ENCODE measurements at regions not wholly inside any gene's neighbourhood (a gene's known extent, or its start where the extent isn't known, plus 50 kb on each side); places are given as distances from the start of the nearest gene placed in this dataset.

- Histone ChIP-seq H2BK12ac (ENCODE audit: low read length in 2 of 2) (no peak overlapping the region), H3K36me3 (ENCODE audit: control insufficient read depth in 1 of 2, insufficient read depth in 2 of 2, low read depth in 1 of 2, low read length in 2 of 2) (no peaks in the 10 kb centered on the region)
- WGBS: 30% methylated on average over 3 of the region's 4 CpGs
These were observed 105.3 kb downstream of the NPTX2 start for GRCh38 chr7:98722402-98722801.

GRCh38 chr7:98724591-98724990, 107.5 kb downstream of the NPTX2 start:
- no peak for DNase-seq

More at GRCh38 chr7:98722402-98722801, 105.3 kb downstream of the NPTX2 start:
- Histone ChIP-seq H2BK5ac (ENCODE audit: low read depth, low read length, poor library complexity, severe bottlenecking) (no peak overlapping the region), H3K79me1 (replicated peaks; ENCODE audit: low read length, poor library complexity, severe bottlenecking) (no peaks in the 10 kb centered on the region), H3K27ac (ENCODE audit: low read length, poor library complexity, severe bottlenecking) (no peak overlapping the region), H2AFZ (ENCODE audit: low read depth, low read length) (no peak overlapping the region), H3K9me3 (ENCODE audit: control insufficient read depth, low read length) (no peaks in the 10 kb centered on the region), H3K14ac (ENCODE audit: low read length in 2 of 2) (no peak overlapping the region), H3K18ac (ENCODE audit: low read depth in 1 of 2, low read length in 2 of 2) (no peak overlapping the region), H3K27me3 (ENCODE audit: control insufficient read depth in 1 of 2, insufficient read depth in 1 of 2, low read length in 2 of 2) (peaks cover 0 to 10% of the 10 kb centered on the region in 2 experiments), H4K91ac (ENCODE audit: low read length) (no peak overlapping the region), H3K4ac (ENCODE audit: low read depth in 1 of 2, low read length in 2 of 2) (no peak overlapping the region), H3K4me3 (ENCODE audit: insufficient read depth in 1 of 2, low read depth in 1 of 2, low read length in 2 of 2) (no peak overlapping the region), H3K23ac (ENCODE audit: low read length in 2 of 2) (no peak overlapping the region), H3K4me1 (ENCODE audit: control insufficient read depth, insufficient read depth, low read depth, low read length) (no peaks in the 10 kb centered on the region), H3K9ac (ENCODE audit: low read length) (no peak overlapping the region), H2AK5ac (ENCODE audit: low read length, severe bottlenecking) (no peak overlapping the region), H4K8ac (ENCODE audit: low read length) (no peak overlapping the region), H2BK120ac (ENCODE audit: low read depth, low read length) (no peak overlapping the region), H3K4me2 (ENCODE audit: low read length, poor library complexity, severe bottlenecking) (no peak overlapping the region), H2BK15ac (ENCODE audit: low read depth, poor library complexity, severe bottlenecking) (no peak overlapping the region)
- no peak for DNase-seq

GRCh38 chr7:98727146-98727709, 110.1 kb downstream of the NPTX2 start:
- no peaks in the 10 kb centered on the region for H3K4me1 ChIP-seq (ENCODE audit: control insufficient read depth, insufficient read depth, low read depth, low read length)
- no peak for DNase-seq

More at GRCh38 chr7:98724591-98724990, 107.5 kb downstream of the NPTX2 start:
- H3K4ac ChIP-seq (ENCODE audit: low read depth in 1 of 2, low read length in 2 of 2): no peak overlapping the region
- no peaks in the 10 kb centered on the region for H3K4me1 ChIP-seq (ENCODE audit: control insufficient read depth, insufficient read depth, low read depth, low read length)
- H3K23ac ChIP-seq (ENCODE audit: low read length in 2 of 2): no peak overlapping the region
- peaks cover 0 to 20% of the 10 kb centered on the region in 2 experiments for H3K27me3 ChIP-seq (ENCODE audit: control insufficient read depth in 1 of 2, insufficient read depth in 1 of 2, low read length in 2 of 2)
- no peak overlapping the region for H3K4me3 ChIP-seq (ENCODE audit: insufficient read depth in 1 of 2, low read depth in 1 of 2, low read length in 2 of 2)
- H2BK120ac ChIP-seq (ENCODE audit: low read depth, low read length): no peak overlapping the region
- H2AFZ ChIP-seq (ENCODE audit: low read depth, low read length): no peak overlapping the region
- H4K91ac ChIP-seq (ENCODE audit: low read length): no peak overlapping the region
- no peak overlapping the region for H2BK5ac ChIP-seq (ENCODE audit: low read depth, low read length, poor library complexity, severe bottlenecking)
- no peaks in the 10 kb centered on the region for H3K36me3 ChIP-seq (ENCODE audit: control insufficient read depth in 1 of 2, insufficient read depth in 2 of 2, low read depth in 1 of 2, low read length in 2 of 2)
- no peak overlapping the region for H3K14ac ChIP-seq (ENCODE audit: low read length in 2 of 2)
- no peak overlapping the region for H3K9ac ChIP-seq (ENCODE audit: low read length)
- no peak overlapping the region for H2BK15ac ChIP-seq (ENCODE audit: low read depth, poor library complexity, severe bottlenecking)
- 88% methylated on average over 6 of the region's 6 CpGs for WGBS
- H3K4me2 ChIP-seq (ENCODE audit: low read length, poor library complexity, severe bottlenecking): no peak overlapping the region
- H3K79me1 ChIP-seq (replicated peaks; ENCODE audit: low read length, poor library complexity, severe bottlenecking): no peaks in the 10 kb centered on the region
- H3K9me3 ChIP-seq (ENCODE audit: control insufficient read depth, low read length): no peaks in the 10 kb centered on the region
- H3K27ac ChIP-seq (ENCODE audit: low read length, poor library complexity, severe bottlenecking): no peak overlapping the region
- H2BK12ac ChIP-seq (ENCODE audit: low read length in 2 of 2): no peak overlapping the region
- no peak overlapping the region for H4K8ac ChIP-seq (ENCODE audit: low read length)
- H2AK5ac ChIP-seq (ENCODE audit: low read length, severe bottlenecking): no peak overlapping the region
- H3K18ac ChIP-seq (ENCODE audit: low read depth in 1 of 2, low read length in 2 of 2): no peak overlapping the region

GRCh38 chr7:98728555-98728954, 111.5 kb downstream of the NPTX2 start:
- no peak for DNase-seq
- Histone ChIP-seq H3K4me1 (ENCODE audit: control insufficient read depth, insufficient read depth, low read depth, low read length) (no peaks in the 10 kb centered on the region), H3K14ac (ENCODE audit: low read length in 2 of 2) (no peak overlapping the region), H2BK5ac (ENCODE audit: low read depth, low read length, poor library complexity, severe bottlenecking) (no peak overlapping the region), H3K9me3 (ENCODE audit: control insufficient read depth, low read length) (peaks cover 3% of the 10 kb centered on the region), H4K91ac (ENCODE audit: low read length) (no peak overlapping the region), H2BK120ac (ENCODE audit: low read depth, low read length) (no peak overlapping the region), H3K9ac (ENCODE audit: low read length) (no peak overlapping the region), H3K4me2 (ENCODE audit: low read length, poor library complexity, severe bottlenecking) (no peak overlapping the region), H3K4me3 (ENCODE audit: insufficient read depth in 1 of 2, low read depth in 1 of 2, low read length in 2 of 2) (no peak overlapping the region), H3K27ac (ENCODE audit: low read length, poor library complexity, severe bottlenecking) (no peak overlapping the region), H3K79me1 (replicated peaks; ENCODE audit: low read length, poor library complexity, severe bottlenecking) (no peaks in the 10 kb centered on the region), H3K27me3 (ENCODE audit: control insufficient read depth in 1 of 2, insufficient read depth in 1 of 2, low read length in 2 of 2) (peaks cover 0 to 27% of the 10 kb centered on the region in 2 experiments), H3K36me3 (ENCODE audit: control insufficient read depth in 1 of 2, insufficient read depth in 2 of 2, low read depth in 1 of 2, low read length in 2 of 2) (no peaks in the 10 kb centered on the region), H2AFZ (ENCODE audit: low read depth, low read length) (no peak overlapping the region), H3K18ac (ENCODE audit: low read depth in 1 of 2, low read length in 2 of 2) (no peak overlapping the region), H2AK5ac (ENCODE audit: low read length, severe bottlenecking) (no peak overlapping the region), H4K8ac (ENCODE audit: low read length) (no peak overlapping the region), H3K4ac (ENCODE audit: low read depth in 1 of 2, low read length in 2 of 2) (no peak overlapping the region), H2BK15ac (ENCODE audit: low read depth, poor library complexity, severe bottlenecking) (no peak overlapping the region), H2BK12ac (ENCODE audit: low read length in 2 of 2) (no peak overlapping the region), H3K23ac (ENCODE audit: low read length in 2 of 2) (no peak overlapping the region)
- 62% methylated on average over 3 of the region's 3 CpGs for WGBS

More at GRCh38 chr7:98727146-98727709, 110.1 kb downstream of the NPTX2 start:
- H3K27me3 ChIP-seq (ENCODE audit: control insufficient read depth in 1 of 2, insufficient read depth in 1 of 2, low read length in 2 of 2): peaks cover 0 to 27% of the 10 kb centered on the region in 2 experiments
- no peak overlapping the region for H3K4me3 ChIP-seq (ENCODE audit: insufficient read depth in 1 of 2, low read depth in 1 of 2, low read length in 2 of 2)
- no peak overlapping the region for H3K23ac ChIP-seq (ENCODE audit: low read length in 2 of 2)
- no peak overlapping the region for H2BK120ac ChIP-seq (ENCODE audit: low read depth, low read length)
- no peak overlapping the region for H3K4me2 ChIP-seq (ENCODE audit: low read length, poor library complexity, severe bottlenecking)
- H3K9me3 ChIP-seq (ENCODE audit: control insufficient read depth, low read length): no peaks in the 10 kb centered on the region
- H3K18ac ChIP-seq (ENCODE audit: low read depth in 1 of 2, low read length in 2 of 2): no peak overlapping the region
- H3K36me3 ChIP-seq (ENCODE audit: control insufficient read depth in 1 of 2, insufficient read depth in 2 of 2, low read depth in 1 of 2, low read length in 2 of 2): no peaks in the 10 kb centered on the region
- H3K27ac ChIP-seq (ENCODE audit: low read length, poor library complexity, severe bottlenecking): no peak overlapping the region
- no peak overlapping the region for H2BK12ac ChIP-seq (ENCODE audit: low read length in 2 of 2)
- H2AK5ac ChIP-seq (ENCODE audit: low read length, severe bottlenecking): no peak overlapping the region
- no peak overlapping the region for H2AFZ ChIP-seq (ENCODE audit: low read depth, low read length)
- no peak overlapping the region for H2BK5ac ChIP-seq (ENCODE audit: low read depth, low read length, poor library complexity, severe bottlenecking)
- H4K91ac ChIP-seq (ENCODE audit: low read length): no peak overlapping the region
- no peaks in the 10 kb centered on the region for H3K79me1 ChIP-seq (replicated peaks; ENCODE audit: low read length, poor library complexity, severe bottlenecking)
- 49% methylated on average over 7 of the region's 7 CpGs for WGBS
- no peak overlapping the region for H3K4ac ChIP-seq (ENCODE audit: low read depth in 1 of 2, low read length in 2 of 2)
- no peak overlapping the region for H2BK15ac ChIP-seq (ENCODE audit: low read depth, poor library complexity, severe bottlenecking)
- no peak overlapping the region for H3K9ac ChIP-seq (ENCODE audit: low read length)
- H3K14ac ChIP-seq (ENCODE audit: low read length in 2 of 2): no peak overlapping the region
- H4K8ac ChIP-seq (ENCODE audit: low read length): no peak overlapping the region

All from mesenchymal stem cell (in vitro differentiated cells and primary cell).